ENCODE measurements at regions not wholly inside any gene's neighbourhood (a gene's known extent, or its start where the extent isn't known, plus 50 kb on each side); places are given as distances from the start of the nearest gene placed in this dataset.
A peak's percentile ranks its signal among the peaks of the same experiment; 100 is the strongest.

DNA sequence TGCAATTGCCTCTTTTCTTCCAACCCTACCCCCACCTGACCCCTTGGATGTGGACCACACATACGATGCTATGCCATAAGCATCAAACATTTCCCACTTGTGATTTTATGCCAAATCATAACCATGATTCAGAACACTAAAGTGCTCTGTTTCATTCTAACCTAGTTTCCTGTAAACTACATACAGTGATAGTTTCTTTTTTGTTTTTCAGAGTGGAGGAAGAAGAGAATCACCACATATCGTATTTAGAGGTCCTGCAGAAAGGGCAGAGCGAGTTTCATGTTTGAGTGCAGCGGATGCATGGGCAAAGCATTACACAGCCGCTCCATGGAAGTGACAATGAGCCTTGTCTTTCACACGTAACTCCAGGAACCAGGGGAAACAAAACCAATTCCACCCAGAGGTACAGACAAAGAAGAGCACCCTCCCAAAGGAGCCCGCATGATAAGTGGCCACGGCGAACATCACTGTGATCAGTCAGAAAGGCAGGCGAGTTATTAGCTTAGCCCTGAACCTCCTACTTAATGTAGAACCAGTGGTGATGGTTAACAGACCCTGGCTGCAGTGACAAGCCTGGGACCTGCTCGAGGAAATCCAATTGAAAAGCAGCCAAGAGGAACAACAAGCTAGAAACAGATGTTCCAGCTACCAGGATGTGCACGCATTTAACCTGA lies 64.0 kb upstream of the ZNF281 start:
- Mint-ChIP-seq H3K4me3 (peak overlapping the region; percentile 55), H3K36me3 (ENCODE audit: low read depth) (no peaks in the 10 kb centered on the region), H3K9me3 (no peaks in the 10 kb centered on the region), H3K27ac (peak overlapping the region; percentile 77), H3K27me3 (ENCODE audit: low read depth) (peaks cover 3% of the 10 kb centered on the region), H3K4me1 (ENCODE audit: low read depth) (peaks cover 23% of the 10 kb centered on the region)

DNA sequence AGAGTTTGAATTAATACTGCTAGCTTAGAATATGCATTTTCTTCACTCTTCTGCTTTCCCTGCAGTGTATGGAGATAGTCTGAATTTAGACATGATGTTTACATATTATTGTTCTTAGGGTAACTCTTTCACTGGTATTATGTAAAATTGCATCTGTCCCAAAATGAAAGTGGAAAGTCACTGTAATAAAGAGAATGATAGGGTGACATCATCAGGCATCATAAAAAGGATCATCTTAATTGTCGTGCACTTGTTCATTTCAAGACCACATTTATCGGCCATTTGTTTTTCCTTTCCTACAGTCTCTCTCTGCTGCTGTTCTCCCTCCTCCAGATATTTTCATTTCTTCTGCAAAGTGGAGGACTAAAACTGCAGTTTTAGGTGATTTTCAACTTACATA lies 61.9 kb upstream of the ZNF281 start:
- Mint-ChIP-seq H3K27me3 (ENCODE audit: low read depth) (peaks cover 11% of the 10 kb centered on the region), H3K27ac (peak overlapping the region; percentile 54), H3K4me3 (peak overlapping the region; percentile 33), H3K9me3 (no peaks in the 10 kb centered on the region), H3K36me3 (ENCODE audit: low read depth) (no peaks in the 10 kb centered on the region), H3K4me1 (ENCODE audit: low read depth) (peaks cover 23% of the 10 kb centered on the region)

DNA sequence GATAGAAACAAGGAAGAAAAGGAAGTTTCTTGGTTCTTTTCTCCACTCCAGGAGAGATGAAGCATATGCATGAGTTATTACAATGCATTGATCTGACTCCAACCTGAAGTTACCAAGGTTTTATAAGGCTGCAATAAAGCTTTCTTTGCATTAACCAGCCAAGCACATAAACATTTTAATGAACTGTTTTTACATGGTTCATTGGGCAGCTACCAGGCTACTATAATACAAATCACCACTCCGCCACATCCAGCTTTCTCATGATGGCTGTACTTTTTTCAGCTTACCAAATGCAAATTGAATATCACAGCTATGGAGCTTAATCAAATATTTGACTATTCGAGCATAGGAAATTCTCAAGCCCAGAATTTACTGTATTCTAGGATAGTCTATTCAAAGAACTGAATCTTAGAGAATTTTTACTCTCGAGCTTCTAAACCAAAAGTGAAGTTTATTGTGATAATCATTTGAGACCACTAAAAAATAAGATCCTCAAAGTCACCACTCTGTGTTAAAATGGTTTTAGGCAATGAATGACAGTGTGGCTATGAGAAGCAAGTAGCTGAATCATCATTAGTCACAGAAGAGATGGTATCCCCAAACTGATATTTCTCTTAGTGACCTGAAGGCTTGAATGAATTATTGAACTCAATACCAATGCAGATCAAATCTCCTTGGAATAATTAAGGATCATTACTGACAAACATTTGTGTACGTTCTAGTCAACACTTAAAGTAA lies 58.6 kb upstream of the ZNF281 start:
- H3K36me3 Mint-ChIP-seq (ENCODE audit: low read depth) = no peaks in the 10 kb centered on the region
- peaks cover 13% of the 10 kb centered on the region for H3K4me1 Mint-ChIP-seq (ENCODE audit: low read depth)
- H3K27ac Mint-ChIP-seq = no peak overlapping the region
- no peak overlapping the region for H3K4me3 Mint-ChIP-seq
- H3K9me3 Mint-ChIP-seq = no peaks in the 10 kb centered on the region
- H3K27me3 Mint-ChIP-seq (ENCODE audit: low read depth) = peaks cover 29% of the 10 kb centered on the region

DNA sequence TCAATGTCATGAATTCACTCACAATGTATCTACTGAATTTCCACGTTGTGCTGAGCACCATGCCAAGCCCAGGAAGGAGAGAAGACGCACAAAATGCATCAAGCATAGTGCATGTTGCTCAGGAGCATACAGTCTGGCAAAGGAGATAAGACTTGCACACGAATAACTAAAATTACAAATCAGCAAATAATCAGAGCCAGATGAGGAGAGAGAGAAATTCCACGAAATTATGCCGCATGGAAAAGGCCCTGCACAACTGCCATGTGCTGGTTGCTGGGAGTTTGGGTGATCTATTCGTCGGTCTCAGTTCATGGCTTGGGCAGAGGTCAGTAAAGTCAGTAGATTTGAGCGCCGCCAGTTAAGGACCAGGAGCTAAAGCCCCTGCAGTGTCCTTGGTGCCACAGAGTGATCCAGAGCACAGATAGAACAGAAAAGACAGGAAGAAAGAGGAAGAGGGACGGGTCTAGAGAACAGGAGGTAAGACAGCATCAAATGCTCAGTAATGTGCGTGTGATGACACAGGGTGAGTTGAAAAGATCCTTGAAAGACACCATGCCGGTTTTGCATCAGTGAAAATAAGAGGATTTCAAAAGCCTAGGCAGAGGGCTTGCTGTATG lies 55.1 kb upstream of the ZNF281 start:
- no peak overlapping the region for H3K4me3 Mint-ChIP-seq
- no peaks in the 10 kb centered on the region for H3K36me3 Mint-ChIP-seq (ENCODE audit: low read depth)
- no peaks in the 10 kb centered on the region for H3K4me1 Mint-ChIP-seq (ENCODE audit: low read depth)
- H3K27ac Mint-ChIP-seq = no peak overlapping the region
- H3K9me3 Mint-ChIP-seq = no peaks in the 10 kb centered on the region
- H3K27me3 Mint-ChIP-seq (ENCODE audit: low read depth) = peaks cover 33% of the 10 kb centered on the region

Data from T-helper 1 cell treated with Interleukin-12 subunit alpha and Interleukin-12 subunit beta and Interleukin-4 antibody, amounts not matched to agents 30 μg/mL and 1 μg/mL, for 36 hours (primary cell).